NCI-H128 (cell line): ENCODE measurements at regions not wholly inside any gene's neighbourhood (a gene's known extent, or its start where the extent isn't known, plus 50 kb on each side); places are given as distances from the start of the nearest gene placed in this dataset.

Experiments
- DNase-seq: peaks from one replicate; lab custom pipeline; 2025; ENCODE audit not compliant: unreplicated experiment; lab: John Stamatoyannopoulos, UW

GRCh38 chr5:82620957-82621600 lies 342.9 kb upstream of the RPS23 start:
- no peak for DNase-seq

GRCh38 chr5:82619097-82619496 lies 340.9 kb upstream of the RPS23 start:
- no peak for DNase-seq

- DNase-seq, result no peak
These were observed 336.6 kb upstream of the RPS23 start for GRCh38 chr5:82614706-82615105.

- DNase-seq, result no peak
These were observed 335.7 kb upstream of the RPS23 start for GRCh38 chr5:82613891-82614290.

- no peak for DNase-seq
These were observed 332.5 kb upstream of the RPS23 start for GRCh38 chr5:82610686-82611085.

- no peak for DNase-seq
These were observed 327.4 kb upstream of the RPS23 start for GRCh38 chr5:82605441-82605973.

- no peak for DNase-seq
These were observed 325.2 kb upstream of the RPS23 start for GRCh38 chr5:82603033-82603987.

- DNase-seq, result no peak
These were observed 323.7 kb upstream of the RPS23 start for GRCh38 chr5:82601861-82602260.

- no peak for DNase-seq
These were observed 322.9 kb upstream of the RPS23 start for GRCh38 chr5:82601077-82601476.

GRCh38 chr5:82599692-82600091 lies 321.5 kb upstream of the RPS23 start:
- no peak for DNase-seq

GRCh38 chr5:82599030-82599429 lies 320.9 kb upstream of the RPS23 start:
- no peak for DNase-seq

GRCh38 chr5:82597437-82597836 lies 319.3 kb upstream of the RPS23 start:
- DNase-seq, result no peak

- DNase-seq, result no peak
These were observed 318.3 kb upstream of the RPS23 start for GRCh38 chr5:82596451-82596850.

GRCh38 chr5:82595113-82595512 lies 317.0 kb upstream of the RPS23 start:
- no peak for DNase-seq

- no peak for DNase-seq
These were observed 315.9 kb upstream of the RPS23 start for GRCh38 chr5:82594097-82594496.

GRCh38 chr5:82593481-82593880 lies 315.3 kb upstream of the RPS23 start:
- DNase-seq, result no peak

GRCh38 chr5:82591021-82591515 lies 312.9 kb upstream of the RPS23 start:
- no peak for DNase-seq

- no peak for DNase-seq
These were observed 312.0 kb upstream of the RPS23 start for GRCh38 chr5:82590112-82590511.

- no peak for DNase-seq
These were observed 308.6 kb upstream of the RPS23 start for GRCh38 chr5:82586661-82587310.

- DNase-seq, result no peak
These were observed 308.0 kb upstream of the RPS23 start for GRCh38 chr5:82586181-82586580.

- DNase-seq, result no peak
These were observed 306.5 kb upstream of the RPS23 start for GRCh38 chr5:82584631-82585030.
